AG04450 (cell line): ENCODE measurements at regions not wholly inside any gene's neighbourhood (a gene's known extent, or its start where the extent isn't known, plus 50 kb on each side); places are given as distances from the start of the nearest gene placed in this dataset.

Experiments
- CTCF ChIA-PET: fragments of 300-600, 350-600 bp; formaldehyde crosslinking; extraction: SDS; loops from one replicate; lab custom pipeline; 2022; ENCODE audit warnings: antibody characterized with exemption, inconsistent platforms; lab: Charles Lee
- POLR2A ChIA-PET: fragments of 350-600 bp; formaldehyde crosslinking; extraction: SDS; loops from one replicate; lab custom pipeline; 2021; ENCODE audit warnings: antibody characterized with exemption, inconsistent platforms; lab: Yijun Ruan, JAX
- DNase-seq: peaks from one replicate; pipeline ENCODE4 v3.0.0-alpha.2; 2011; ENCODE audit warnings: low read depth, low spot score
- H3K27ac ChIP-seq: one replicate; pipeline ENCODE4 v1.5.1; 2012; ENCODE audit warnings: low read depth, low read length, control low read depth
- H3K27me3 ChIP-seq: one replicate; pipeline ENCODE4 v1.6.0; 2012; ENCODE audit warnings: low read length; ENCODE audit not compliant: control insufficient read depth, insufficient read depth
- H3K4me3 ChIP-seq: 2 replicates; pipeline ENCODE4 v1.5.1; 2011; ENCODE audit warnings: mild to moderate bottlenecking, low read depth, low read length, control low read depth
- H3K9me3 ChIP-seq: 2 replicates; pipeline ENCODE4 v1.5.1; 2012; ENCODE audit warnings: low read length; ENCODE audit not compliant: control insufficient read depth, insufficient read depth
- TF ChIP-seq, protein P1 (sequence below): IDR thresholded peaks from 2 replicates; pipeline ENCODE4 v1.5.1; 2011; ENCODE audit warnings: low read depth, low read length, control low read depth, inconsistent platforms

DNA sequence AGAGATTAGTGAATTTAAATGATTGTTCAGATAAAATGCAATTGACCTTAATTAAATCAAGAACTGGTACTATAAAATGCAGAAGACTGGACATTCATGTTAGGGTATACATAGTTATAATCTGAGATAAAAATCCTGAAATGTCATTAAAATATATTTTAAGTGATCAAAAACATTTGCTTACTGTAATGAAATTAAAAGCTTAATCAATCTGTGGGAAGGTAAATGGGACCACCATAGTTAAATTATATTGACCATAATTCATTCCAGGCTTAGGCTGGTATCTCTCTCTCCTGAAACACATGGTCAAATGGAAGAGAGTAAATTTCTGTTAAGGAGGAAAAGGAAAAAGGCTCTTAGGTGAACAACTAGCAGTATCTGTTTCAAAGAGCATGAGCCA, 474.4 kb downstream of the C4orf33 start:
- CTCF ChIA-PET, result no interaction called here
- peaks cover 2% of the 10 kb centered on the region; the same call in 1 of the 2 replicates for H3K9me3 ChIP-seq
- POLR2A ChIA-PET, result no interaction called here
- no peaks in the 10 kb centered on the region for H3K27me3 ChIP-seq
- H3K4me3 ChIP-seq, result no peak overlapping the region
- no peak overlapping the region for H3K27ac ChIP-seq
- TF ChIP-seq, protein P1, sequence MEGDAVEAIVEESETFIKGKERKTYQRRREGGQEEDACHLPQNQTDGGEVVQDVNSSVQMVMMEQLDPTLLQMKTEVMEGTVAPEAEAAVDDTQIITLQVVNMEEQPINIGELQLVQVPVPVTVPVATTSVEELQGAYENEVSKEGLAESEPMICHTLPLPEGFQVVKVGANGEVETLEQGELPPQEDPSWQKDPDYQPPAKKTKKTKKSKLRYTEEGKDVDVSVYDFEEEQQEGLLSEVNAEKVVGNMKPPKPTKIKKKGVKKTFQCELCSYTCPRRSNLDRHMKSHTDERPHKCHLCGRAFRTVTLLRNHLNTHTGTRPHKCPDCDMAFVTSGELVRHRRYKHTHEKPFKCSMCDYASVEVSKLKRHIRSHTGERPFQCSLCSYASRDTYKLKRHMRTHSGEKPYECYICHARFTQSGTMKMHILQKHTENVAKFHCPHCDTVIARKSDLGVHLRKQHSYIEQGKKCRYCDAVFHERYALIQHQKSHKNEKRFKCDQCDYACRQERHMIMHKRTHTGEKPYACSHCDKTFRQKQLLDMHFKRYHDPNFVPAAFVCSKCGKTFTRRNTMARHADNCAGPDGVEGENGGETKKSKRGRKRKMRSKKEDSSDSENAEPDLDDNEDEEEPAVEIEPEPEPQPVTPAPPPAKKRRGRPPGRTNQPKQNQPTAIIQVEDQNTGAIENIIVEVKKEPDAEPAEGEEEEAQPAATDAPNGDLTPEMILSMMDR, result no peak
- DNase-seq, result no peak

DNA sequence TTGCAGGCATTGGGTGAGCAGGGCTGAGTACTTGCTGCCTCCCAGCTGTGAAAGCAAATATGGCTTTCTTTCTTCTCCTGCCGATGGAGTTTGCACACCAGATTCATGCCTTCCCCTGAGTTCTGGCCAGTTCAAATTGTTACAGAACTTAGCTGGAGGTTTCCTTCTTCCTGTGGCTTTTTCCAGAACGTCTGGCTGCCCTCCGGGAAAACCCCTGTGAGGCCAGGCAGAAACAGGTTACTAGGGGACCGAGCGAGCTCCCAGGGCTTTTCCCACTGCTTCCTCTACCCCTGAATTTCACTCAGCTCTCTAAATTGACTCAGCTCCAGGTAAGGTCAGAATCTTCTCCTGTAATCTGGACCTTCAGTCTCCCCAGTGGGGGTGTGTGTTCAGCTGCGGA, 482.4 kb downstream of the C4orf33 start:
- no peak for DNase-seq
- Histone ChIP-seq H3K27me3 (no peaks in the 10 kb centered on the region), H3K9me3 (peaks cover 11% of the 10 kb centered on the region; the same call in 1 of the 2 replicates), H3K27ac (no peak overlapping the region), H3K4me3 (no peak overlapping the region)
- CTCF ChIA-PET, result no interaction called here
- TF ChIP-seq, protein P1, result no peak
- POLR2A ChIA-PET, result no interaction called here

DNA sequence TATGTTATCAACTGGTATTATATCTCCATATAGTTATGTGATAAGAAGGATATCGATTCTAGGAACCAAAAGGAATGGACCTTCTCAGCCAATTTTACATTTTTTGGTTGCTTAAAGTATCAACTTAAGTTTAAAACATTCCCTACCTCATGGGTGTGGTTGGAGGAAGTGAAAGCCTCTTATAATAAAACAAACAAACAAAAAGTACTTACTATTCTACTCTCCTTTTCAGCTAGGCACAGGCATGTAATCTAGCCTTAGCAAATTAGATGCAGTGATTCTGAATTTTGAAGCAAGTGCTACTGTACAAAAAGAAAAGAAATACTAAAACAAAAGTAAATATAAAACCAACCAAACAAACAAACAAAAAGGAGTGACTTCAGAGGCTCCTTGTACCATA, 485.4 kb downstream of the C4orf33 start:
- POLR2A ChIA-PET, result no interaction called here
- TF ChIP-seq, protein P1, result no peak
- no peak overlapping the region for H3K4me3 ChIP-seq
- peaks cover 15% of the 10 kb centered on the region; the same call in 1 of the 2 replicates for H3K9me3 ChIP-seq
- no peaks in the 10 kb centered on the region for H3K27me3 ChIP-seq
- DNase-seq, result no peak
- CTCF ChIA-PET, result no interaction called here
- H3K27ac ChIP-seq, result no peak overlapping the region

DNA sequence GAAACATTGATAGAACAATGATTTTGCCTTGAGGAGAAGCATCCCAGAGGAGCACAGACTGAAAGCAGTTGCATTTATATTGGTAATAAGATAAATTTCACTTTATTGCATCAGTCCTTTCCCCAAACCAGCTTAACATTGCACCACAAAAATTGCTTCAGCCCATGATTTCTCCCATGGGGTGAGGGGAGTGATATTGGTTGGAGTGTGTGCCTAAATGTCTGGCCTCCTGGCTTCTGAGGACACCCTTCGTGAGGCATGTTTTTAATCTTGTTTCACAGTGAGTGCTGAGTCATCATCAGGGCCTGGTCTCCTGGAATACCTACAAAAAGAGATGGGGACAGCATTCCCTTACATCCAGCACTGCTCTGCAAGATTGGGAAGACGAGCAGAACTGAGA, 487.9 kb downstream of the C4orf33 start:
- Histone ChIP-seq H3K27me3 (no peaks in the 10 kb centered on the region), H3K27ac (no peak overlapping the region), H3K4me3 (no peak overlapping the region), H3K9me3 (peaks cover 4% of the 10 kb centered on the region; the same call in 1 of the 2 replicates)
- POLR2A ChIA-PET, result no interaction called here
- CTCF ChIA-PET, result no interaction called here
- TF ChIP-seq, protein P1, result no peak
- DNase-seq, result no peak

DNA sequence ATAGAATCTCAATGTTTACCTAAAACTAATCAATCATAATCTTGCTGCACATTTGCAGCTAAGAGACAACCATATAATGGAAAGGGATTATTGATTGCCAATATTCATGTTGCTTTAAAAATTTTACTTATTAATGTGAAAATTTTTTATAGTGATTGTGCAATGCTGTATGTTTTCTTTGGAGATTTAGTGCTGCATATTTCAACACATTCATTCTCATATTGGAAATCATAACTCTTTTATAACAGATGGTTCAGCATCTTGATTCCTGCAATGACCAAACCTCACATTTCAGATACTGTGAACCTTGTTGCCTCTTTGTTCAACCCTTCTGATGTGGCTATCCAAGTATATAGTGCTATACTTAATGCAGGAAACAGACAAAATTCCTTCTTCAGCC, 502.6 kb downstream of the C4orf33 start:
- Histone ChIP-seq H3K4me3 (no peak overlapping the region), H3K27ac (no peak overlapping the region), H3K9me3 (no peaks in the 10 kb centered on the region; the same call in 1 of the 2 replicates), H3K27me3 (no peaks in the 10 kb centered on the region)
- DNase-seq, result no peak
- TF ChIP-seq, protein P1, result no peak
- POLR2A ChIA-PET, result no interaction called here
- CTCF ChIA-PET, result no interaction called here
